Central memory CD4-positive, alpha-beta T cell (primary cell): ENCODE measurements at regions not wholly inside any gene's neighbourhood (a gene's known extent, or its start where the extent isn't known, plus 50 kb on each side); places are given as distances from the start of the nearest gene placed in this dataset.
"Not testable (repeated sequence)": the region's sequence is repeated elsewhere in the genome, so short reads cannot be mapped to it uniquely, and the experiment has no call there.

Source experiments
- DNase-seq: peaks from one replicate; pipeline ENCODE4 v3.0.0; 2022

DNA sequence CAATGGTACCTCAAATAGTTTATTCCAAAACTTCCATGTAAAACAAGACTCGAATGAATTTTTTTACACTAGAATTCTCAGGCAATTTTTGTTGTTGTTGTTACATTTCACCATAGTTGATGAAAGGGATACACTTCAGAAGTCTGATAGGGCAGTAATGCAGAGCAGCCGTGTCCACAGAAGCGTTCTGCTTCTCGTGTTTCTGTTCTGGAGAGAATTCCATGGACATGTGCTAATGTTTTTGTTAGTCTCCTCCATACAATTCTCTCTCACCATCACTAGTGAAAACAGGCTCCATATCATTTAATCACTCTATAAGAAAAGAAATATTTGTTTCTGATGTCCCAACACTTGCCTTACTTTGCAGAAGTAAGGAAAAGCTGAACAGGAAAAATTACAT, 606.1 kb downstream of the SLC16A7 start:
- DNase-seq = no peak

DNA sequence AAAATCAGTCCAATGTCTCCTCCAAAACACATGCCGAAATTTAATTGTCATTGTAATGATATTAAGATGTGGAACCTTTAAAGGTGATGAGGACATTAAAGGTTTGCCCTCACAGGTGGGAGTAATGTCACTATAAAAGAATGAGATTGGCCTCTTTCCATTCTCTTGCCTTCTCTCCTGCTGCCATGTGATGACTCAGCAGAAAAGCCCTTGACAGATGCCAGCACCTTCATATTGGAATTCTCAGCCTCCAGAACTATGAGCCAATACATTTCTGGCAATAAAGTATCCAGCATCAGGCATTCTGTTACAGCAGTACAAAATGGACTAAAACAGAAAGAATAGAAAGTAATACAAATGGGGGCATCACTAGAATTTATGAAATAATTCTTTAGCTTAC, 609.7 kb downstream of the SLC16A7 start:
- DNase-seq = no peak

DNA sequence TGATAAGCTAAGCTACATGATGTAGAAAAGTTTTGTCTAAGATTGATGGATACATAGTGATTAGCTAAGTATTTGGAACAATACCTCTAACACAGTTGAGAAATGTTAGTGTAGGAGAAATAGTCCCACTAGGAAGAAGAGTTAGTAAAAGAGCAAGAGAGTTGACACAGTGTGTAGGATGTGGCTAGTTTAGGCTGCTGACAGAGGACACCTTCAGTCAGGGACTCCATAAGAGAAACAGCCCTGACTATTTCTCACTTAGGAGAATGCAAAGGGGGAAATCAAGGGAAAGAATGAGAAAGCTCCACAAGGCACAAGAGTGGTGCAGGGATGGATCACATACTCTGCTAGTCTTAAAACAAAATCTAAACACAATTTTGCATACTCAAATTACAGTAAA, 613.7 kb downstream of the SLC16A7 start:
- no peak for DNase-seq

DNA sequence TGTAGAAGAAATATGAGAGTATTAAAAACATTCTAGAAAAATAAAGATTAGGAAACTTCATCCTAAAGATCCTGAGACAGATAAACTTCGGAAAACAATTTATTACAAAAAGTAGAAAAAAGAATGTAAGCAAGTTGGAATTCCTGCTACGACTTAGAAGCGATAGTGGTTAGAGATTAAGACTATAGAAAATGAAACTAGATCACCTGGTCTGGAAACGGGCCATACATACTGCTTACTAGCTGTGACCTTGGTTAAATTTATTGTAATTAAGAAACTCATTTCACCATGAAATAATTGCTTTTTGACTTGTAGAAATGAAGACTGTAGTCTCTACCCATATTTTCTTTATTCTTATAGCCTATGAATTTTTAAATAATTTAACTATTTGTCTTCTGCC, 614.1 kb downstream of the SLC16A7 start:
- DNase-seq = no peak

DNA sequence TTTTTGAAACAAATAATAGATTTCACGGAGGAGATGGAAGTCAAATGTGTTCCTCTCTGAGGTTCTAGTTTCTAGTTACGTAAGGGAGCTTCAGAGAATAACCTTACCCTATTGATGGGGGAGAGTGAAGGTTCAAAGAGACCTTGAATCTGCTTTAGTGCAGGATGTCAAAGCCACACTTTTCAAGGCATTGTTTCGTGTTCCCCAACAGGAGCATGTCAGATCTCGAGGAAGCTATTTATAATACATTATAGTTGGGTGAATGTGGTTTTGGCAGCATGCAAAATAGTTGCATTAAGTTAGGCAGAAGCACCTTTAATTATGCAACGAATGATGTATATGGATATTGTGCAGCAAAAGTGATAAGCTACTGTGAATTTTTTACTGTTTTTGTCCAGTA, 614.9 kb downstream of the SLC16A7 start:
- DNase-seq = no peak

DNA sequence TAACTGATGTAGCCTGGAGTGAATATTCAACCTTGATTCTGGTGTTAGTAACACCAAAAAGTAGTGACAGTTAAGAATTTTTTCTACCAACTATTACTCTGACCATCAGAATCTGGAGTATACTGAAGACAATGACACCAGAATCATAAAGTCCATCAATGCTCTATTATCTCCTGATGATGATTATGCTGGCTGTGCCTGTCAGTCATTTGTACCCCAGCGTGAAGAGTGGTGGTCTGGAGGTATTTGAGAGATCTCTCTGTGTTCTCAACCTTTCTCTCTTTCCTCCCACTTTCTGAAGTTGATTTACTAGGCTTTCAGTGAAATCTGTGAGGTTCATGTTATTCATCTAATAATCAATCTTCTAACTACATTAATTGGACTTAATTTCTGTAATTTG, 615.4 kb downstream of the SLC16A7 start:
- no peak for DNase-seq

DNA sequence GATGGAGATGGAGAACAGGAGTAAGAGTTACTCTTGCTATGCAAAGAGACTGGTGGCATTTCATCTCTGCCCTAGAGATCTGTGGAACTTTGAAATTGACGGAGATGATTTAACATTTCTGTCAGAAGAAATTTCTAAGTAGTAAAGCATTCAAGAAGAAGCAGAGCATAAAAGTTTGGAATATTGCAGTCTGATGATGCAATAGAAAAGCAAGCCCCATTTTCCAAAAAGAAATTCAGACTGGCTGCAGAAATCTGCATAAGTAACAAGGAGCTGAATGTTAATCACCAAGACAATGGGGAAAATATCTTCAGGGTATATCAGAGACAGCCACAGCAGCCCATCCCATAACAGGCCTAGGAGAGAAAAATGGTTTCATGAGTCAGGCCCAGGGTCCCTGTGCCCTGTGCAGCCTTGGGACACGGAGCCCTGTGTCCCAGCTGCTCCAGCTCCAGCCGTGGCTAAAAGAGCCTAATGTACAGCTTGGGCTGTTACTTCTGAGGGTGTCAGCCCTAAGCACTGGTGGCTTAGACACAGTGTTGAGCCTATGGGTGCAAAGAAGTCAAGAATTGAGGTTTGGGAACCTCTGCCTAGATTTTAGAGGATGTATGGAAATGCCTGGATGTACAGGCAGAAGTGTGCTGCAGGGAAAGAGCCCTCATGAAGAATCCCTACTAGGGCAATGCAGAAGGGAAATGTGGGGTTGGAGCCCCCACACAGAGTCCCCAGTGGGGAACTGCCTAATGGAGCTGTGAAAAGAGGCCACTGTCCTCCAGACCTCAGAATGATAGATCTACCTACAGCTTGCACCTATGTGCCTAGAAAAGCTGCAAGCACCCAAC, 616.6 kb downstream of the SLC16A7 start:
- no peak for DNase-seq

DNA sequence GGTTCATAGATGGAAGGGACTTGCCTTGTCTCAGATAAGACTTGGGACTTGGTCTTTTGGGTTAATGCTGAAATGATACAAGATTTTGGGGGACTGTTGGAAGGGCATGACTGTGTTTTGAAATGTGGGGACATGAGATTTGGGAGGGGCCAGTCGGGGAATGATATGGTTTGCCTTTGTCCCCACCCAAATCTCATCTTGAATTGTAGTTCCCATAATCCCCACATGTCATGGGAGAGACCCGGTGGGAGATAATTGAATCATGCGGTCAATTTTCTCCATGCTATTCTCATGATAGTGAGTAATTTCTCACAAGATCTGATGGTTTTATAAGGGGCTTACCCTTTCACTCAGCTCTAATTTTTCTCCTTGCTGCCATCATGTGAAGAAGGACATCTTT, 617.4 kb downstream of the SLC16A7 start:
- DNase-seq = not testable (repeated sequence)

DNA sequence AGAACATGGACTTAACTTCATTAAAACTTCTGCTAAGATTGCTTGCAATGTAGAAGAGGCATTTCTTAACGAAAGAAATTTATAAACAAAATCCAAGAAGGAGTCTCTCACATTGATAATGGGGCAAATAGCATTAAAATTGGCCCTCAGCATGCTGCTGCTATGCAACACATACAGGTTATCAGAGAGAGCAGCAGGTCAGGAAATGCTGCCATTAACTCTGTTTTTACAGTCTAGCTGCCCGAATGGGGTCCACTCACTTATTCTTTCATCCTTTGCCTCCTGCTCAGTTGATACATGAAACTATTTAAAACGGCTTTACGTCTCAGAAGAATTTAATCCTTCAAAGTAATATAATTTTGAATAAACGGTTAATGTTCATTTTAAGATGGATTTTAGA, 620.4 kb downstream of the SLC16A7 start:
- no peak for DNase-seq

DNA sequence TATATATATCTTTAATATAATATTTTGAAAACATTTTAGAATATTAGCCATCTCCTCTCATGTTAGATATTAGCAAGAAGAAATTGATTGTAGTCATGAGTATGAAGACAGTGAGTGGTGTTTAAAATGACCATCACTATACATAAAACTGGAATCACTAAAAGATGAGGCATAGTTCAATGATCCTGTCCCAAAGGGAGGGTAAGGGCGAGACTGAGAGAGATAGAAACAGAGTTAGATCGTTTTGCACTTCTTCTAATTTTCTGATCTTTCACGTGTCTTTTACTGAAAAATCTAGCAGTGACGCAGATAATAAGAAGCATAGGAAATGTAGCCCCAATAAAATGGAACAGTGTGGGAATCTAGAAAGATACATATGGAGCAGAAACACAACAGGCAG, 627.4 kb downstream of the SLC16A7 start:
- no peak for DNase-seq

DNA sequence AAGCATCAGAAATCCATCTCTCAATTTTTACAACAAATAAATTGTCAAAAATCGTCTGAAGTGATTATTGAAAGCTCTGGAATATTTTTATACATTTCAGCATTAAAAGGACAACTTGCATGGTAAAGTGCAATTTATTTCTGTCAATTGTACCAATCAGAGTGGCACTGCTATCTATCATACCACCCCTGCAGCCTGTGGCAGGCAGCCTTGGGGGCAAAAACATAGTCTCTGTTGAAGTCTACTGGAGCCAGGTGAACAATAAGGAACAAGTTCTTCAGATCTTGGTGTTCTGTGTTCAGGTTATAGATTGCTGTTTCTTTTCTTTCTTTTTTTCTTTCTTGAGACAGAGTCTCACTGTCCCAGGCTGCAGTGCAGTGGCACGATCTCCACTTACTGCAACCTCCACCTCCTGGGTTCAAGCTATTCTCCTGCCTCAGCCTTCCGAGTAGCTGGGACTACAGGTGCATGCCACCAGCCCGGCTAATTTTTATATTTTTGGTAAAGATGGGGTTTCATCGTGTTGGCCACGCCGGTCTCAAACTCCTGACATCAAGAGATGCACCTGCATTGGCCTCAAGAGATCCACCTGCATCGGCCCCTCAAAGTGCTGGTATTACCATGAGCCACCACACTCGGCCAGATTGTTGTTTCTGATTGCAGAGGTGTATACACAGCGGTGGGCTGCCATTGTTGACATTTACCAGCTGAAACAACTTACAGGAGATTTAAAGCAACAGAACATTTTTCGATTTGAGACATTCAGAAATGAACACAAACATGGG, 629.6 kb downstream of the SLC16A7 start:
- DNase-seq = no peak

DNA sequence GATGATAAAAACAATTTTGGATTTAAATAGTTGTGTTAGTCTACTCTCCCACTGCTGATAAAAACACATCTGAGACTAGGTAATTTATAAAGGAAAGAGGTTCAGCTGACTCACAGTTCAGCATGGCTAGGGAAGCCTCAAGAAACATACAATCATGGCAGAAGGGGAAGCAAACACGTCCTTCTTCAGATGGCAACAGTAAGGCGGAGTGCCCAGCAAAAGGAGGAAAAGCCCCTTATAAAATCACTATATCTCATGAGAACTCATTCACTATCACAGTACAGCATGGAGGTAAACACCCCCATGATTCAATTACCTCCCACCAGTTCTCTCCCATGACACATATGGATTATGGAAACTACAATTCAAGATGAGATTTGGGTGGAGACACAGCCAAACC, 632.1 kb downstream of the SLC16A7 start:
- no peak for DNase-seq

DNA sequence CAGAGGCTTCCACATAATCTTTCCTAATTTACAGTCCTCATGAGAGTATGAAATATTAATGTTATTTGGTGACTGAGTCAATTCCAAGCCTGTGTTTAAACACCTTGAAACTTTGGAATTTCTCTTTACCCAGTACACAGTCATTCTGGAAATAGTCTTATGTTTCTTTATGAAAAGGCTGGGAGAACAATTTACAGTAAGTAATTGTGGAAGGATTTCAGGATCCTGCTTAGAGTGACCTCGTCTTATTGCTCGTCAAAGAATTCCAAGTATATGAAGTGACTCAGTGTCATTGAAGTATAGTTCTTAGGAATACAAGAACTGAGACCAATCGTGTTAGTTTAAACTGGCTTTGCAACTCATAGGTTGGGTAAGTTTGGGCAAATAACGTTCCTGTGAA, 634.2 kb downstream of the SLC16A7 start:
- DNase-seq = no peak

DNA sequence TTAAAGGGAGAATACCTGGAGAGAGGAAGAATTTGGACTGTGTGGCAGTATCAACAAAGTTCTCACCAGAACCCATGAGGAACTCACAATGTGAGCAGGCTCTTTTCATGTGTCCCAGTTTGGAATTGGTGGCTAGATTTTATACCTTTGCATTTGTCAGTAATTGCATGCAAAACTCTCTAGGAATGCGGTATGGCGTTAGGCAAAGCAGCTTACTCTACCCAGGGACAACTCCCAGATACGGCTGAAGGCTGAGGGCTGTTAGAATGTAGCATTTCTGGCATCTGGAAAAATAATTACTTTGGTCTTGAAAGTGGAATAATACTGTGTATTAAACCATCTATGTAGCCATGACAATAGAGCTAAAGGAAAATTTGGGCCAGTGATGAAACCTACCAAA, 635.5 kb downstream of the SLC16A7 start:
- DNase-seq = no peak

DNA sequence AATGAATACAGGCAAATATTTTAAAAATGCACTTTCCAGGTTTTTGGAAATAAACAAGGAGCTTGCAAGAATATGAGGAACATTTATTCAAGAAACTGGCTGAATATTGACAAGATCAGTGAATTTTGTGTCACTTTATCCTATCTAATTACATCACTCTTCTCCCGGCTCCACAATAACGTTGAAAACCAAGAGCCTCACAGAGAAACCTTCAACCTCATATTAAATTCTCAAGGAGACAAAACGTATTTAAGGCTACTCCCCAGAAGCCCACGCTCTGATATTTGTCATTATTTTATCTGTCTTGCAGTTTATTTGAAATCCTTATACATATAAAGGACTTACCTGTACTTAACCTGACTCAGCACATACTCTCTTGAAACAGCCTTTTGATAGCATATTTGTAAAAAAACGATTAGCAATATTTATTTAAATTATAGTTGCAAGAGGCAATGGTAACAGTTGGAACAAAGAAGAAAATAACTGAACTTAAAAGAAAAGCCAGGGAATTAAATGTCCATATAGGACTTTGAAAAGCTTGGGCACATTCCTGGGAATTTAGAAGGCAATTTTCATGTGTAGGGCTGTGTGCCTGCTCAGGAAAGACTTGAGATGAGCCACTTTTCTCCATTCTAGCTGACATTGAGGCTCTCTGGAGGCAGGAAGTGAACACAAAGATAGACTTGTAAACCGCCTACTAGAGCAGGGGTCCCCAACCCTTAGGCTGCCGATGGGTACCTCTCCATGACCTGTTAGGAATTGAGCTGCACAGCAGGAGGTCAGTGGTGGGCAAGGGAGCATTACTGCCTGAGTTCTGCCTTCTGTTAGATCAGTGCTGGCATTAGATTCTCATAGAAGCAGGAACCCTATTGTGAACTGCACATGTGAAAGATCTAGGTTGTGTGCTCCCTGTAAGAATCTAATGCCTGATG, 636.4 kb downstream of the SLC16A7 start:
- no peak for DNase-seq

DNA sequence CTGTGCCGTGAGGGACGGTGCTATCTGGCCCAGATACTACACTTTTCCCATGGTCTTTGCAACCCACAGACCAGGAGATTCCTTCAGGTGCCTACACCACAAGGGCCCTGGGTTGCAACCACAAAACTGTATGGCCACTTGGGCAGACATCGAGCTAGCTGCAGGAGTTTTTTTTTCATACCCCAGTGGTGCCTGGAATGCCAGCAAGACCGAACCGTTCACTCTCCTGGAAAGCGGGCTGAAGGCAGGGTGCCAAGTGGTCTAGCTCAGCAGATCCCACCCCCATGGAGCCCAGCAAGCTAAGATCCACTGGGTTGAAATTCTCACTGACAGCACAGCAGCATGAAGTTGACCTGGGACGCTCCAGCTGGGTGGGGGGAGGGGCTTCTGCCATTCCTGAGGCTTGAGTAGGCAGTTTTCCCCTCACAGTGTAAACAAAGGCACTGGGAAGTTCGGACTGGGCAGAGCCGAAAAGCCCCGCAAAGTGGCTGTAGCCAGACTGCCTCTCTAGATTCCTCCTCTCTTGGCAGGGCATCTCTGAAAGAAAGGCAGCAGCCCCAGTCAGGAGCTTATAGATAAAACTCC, 638.9 kb downstream of the SLC16A7 start:
- not testable (repeated sequence) for DNase-seq

DNA sequence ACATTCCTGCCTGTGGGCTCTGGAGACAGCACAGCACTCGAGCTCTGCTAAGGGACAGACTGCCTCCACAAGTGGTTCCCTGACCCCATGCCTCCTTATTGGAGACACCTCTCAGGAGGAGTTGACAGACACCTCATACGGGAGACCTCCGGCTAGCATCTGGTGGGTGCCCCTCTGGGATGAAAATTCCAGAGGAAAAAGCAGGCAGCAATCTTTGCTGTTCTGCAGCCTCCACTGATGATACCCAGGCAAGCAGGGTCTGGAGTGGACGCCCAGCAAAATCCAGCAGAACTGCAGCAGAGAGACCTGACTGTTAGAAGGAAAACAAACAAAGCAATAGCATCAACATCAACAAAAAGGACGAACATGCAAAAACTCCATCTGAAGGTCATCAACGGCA, 639.4 kb downstream of the SLC16A7 start:
- no peak for DNase-seq

DNA sequence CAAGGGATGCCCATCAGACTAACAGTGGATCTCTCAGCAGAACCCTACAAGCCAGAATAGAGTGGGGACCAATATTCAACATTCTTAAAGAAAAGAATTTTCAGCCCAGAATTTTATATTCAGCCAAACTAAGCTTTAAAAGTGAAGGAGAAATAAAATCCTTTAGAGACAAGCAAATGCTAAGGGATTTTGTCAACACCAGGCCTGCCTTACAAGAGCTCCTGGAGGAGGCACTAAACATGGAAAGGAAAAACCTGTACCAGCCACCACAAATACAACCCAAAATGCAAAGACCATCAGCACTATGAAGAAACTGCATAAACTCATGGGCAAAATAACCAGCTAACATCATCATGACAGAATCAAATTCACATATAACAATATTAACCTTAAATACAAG, 640.6 kb downstream of the SLC16A7 start:
- not testable (repeated sequence) for DNase-seq

DNA sequence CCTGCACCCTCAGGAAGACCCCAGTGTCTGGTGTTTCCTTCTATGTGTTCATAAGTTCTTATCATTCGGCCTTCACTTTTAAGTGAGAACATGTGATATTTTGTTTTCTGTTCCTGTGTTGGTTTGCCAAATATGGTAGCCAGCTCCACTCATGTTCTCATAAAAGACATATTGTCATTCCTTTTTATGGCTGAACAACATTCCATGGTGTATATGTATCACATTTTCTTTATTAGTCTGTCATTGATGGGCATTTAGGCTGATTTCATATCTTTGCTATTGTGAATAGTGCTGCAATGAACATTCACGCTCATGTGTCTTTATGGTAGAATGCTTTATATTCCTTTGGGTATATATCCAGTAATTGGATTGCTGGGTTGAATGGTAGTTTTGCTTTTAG, 645.1 kb downstream of the SLC16A7 start:
- DNase-seq = no peak

DNA sequence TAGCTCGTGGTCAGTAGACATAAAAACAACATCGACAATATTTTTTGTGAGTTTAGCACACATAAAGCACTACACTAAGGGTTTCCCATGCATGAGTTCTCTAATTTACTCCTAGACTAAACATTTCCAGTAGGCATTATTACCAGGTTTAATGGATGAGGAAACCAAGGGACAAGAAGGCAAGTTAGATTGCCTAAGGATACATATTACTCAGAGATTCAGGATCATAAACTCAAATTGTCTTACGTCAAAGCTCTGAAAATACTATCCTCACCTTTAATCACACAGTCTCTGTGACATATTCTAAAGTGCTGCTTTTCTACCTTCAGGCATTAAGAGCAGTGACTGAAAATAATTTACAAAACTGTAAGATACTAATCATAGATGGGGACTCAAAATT, 655.3 kb downstream of the SLC16A7 start:
- no peak for DNase-seq

DNA sequence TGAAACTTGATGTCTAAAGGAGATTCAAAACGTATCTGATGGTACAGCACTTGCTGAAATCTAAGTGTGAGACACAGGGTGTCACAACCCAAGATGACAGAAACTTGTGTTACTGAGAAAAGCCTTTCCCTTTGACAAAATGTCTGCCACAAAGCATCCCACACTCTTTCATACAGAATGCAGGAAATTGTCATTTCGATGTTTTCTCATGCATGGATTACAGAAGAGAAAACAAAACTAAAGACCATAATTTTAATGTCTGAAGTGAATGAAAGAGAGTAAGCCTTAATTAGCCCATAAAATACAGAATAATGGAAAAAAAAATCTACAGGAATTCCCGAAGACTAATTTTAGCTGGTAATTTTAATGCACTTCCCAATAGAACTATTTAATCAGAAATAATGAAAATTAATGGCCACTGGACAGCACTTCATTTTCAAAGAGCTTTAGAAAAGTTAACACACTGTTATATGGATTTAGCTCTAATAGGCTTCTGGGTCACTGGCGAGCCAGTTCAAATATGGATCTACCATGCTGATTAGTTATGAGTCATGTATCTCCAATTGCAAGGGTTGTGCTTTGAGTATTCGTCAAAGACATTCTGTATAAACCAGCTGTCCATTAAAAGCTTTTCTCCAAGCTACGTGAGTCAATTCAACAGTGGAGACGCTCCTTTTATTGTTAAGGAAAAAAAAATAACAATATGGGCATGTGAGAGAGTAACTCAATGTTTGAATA, 656.7 kb downstream of the SLC16A7 start:
- no peak for DNase-seq

DNA sequence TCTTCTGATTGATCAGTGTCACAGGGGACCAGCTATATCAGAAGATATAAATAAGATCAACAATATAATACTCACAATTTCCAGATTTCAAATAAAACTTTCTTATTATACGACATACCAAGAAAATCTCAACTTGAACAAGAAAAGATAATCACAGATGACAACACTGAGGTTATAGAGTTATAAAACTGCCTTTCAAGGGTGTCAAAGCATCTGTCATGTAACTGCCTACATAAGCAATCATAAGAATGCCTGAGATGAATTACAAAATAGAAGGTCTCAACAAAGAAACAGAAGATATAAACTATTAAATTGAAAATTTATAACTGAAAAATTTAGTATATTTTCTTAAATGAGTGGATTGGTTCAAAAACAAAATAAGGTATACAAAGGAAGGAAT, 659.2 kb downstream of the SLC16A7 start:
- DNase-seq = no peak
